ENCODE measurements at regions not wholly inside any gene's neighbourhood (a gene's known extent, or its start where the extent isn't known, plus 50 kb on each side); places are given as distances from the start of the nearest gene placed in this dataset.

- Histone ChIP-seq H3F3A (replicated peaks; ENCODE audit: insufficient read depth) (no peaks in the 10 kb centered on the region), H3K27me3 (ENCODE audit: insufficient read depth) (no peaks in the 10 kb centered on the region; the same call in 1 of the 2 replicates), H3K4me2 (no peak overlapping the region), H3K27ac (ENCODE audit: low read depth in 2 of 2, low read length in 1 of 2) (no peak overlapping the region), H2AFZ (ENCODE audit: low read depth) (no peak overlapping the region), H4K20me1 (ENCODE audit: insufficient read depth) (no peaks in the 10 kb centered on the region), H3K9me3 (no peaks in the 10 kb centered on the region), H3K79me2 (ENCODE audit: insufficient read depth) (no peaks in the 10 kb centered on the region), H3K4me1 (ENCODE audit: control insufficient read depth in 1 of 2, insufficient read depth in 2 of 2, low read depth in 1 of 2, low read length in 1 of 2) (no peaks in the 10 kb centered on the region), H3K9me2 (no peaks in the 10 kb centered on the region), H3K9ac (no peak overlapping the region), H3K36me3 (replicated peaks in 1 of 2; ENCODE audit: control insufficient read depth in 1 of 2, insufficient read depth in 2 of 2, low read length in 1 of 2) (no peaks in the 10 kb centered on the region), H3K4me3 (ENCODE audit: low read depth in 2 of 2, low read length in 1 of 2) (no peak overlapping the region)
- CTCF ChIA-PET = interaction anchor here (0.7 to 2.0 kb wide), 2 partner anchors 27 kb away, joined by 3 to 7 read pairs; no protein-coding TSS in a partner anchor
- TF ChIP-seq, protein P1, sequence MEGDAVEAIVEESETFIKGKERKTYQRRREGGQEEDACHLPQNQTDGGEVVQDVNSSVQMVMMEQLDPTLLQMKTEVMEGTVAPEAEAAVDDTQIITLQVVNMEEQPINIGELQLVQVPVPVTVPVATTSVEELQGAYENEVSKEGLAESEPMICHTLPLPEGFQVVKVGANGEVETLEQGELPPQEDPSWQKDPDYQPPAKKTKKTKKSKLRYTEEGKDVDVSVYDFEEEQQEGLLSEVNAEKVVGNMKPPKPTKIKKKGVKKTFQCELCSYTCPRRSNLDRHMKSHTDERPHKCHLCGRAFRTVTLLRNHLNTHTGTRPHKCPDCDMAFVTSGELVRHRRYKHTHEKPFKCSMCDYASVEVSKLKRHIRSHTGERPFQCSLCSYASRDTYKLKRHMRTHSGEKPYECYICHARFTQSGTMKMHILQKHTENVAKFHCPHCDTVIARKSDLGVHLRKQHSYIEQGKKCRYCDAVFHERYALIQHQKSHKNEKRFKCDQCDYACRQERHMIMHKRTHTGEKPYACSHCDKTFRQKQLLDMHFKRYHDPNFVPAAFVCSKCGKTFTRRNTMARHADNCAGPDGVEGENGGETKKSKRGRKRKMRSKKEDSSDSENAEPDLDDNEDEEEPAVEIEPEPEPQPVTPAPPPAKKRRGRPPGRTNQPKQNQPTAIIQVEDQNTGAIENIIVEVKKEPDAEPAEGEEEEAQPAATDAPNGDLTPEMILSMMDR (IDR thresholded peaks at IDR 0.05) = no peak
- no peak for TF ChIP-seq GABPA (IDR thresholded peaks at IDR 0.05; ENCODE audit: low read depth)
- TF ChIP-seq YY1 (IDR thresholded peaks at IDR 0.05; ENCODE audit: low read depth) = no peak
- TF ChIP-seq POLR2AphosphoS5 (IDR thresholded peaks at IDR 0.05; ENCODE audit: low read depth, low read length) = no peak
- TF ChIP-seq JUND (IDR thresholded peaks at IDR 0.05) = no peak
- TF ChIP-seq TCF12 (IDR thresholded peaks at IDR 0.05) = no peak
- TF ChIP-seq FOXJ3 (CRISPR knock-in tag; IDR thresholded peaks at IDR 0.05) = no peak
- no peak for TF ChIP-seq MXI1 (IDR thresholded peaks at IDR 0.05; ENCODE audit: low read depth, low read length)
- TF ChIP-seq FOSL2 (IDR thresholded peaks at IDR 0.05; ENCODE audit: borderline replicate concordance, low read depth) = no peak
- TF ChIP-seq, protein P2, sequence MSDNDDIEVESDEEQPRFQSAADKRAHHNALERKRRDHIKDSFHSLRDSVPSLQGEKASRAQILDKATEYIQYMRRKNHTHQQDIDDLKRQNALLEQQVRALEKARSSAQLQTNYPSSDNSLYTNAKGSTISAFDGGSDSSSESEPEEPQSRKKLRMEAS (IDR thresholded peaks at IDR 0.05; ENCODE audit: low read depth) = no peak
- TF ChIP-seq FOXM1 (IDR thresholded peaks at IDR 0.05; ENCODE audit: low read depth) = no peak
- TF ChIP-seq RAD21 (IDR thresholded peaks at IDR 0.05; ENCODE audit: low read length) = no peak
- TF ChIP-seq MEF2A (IDR thresholded peaks at IDR 0.05; ENCODE audit: borderline replicate concordance, low read depth) = no peak
- TF ChIP-seq RFX5 (IDR thresholded peaks at IDR 0.05; ENCODE audit: low read length) = no peak
- no peak for DNase-seq
- 42% methylated on average over 5 of the region's 5 CpGs for WGBS (ENCODE audit: low lambda C conversion rate)
- POLR2A ChIA-PET = no interaction called here
These were observed 144.2 kb upstream of the FBXL4 start for GRCh38 chr6:99091985-99092384.

DNA sequence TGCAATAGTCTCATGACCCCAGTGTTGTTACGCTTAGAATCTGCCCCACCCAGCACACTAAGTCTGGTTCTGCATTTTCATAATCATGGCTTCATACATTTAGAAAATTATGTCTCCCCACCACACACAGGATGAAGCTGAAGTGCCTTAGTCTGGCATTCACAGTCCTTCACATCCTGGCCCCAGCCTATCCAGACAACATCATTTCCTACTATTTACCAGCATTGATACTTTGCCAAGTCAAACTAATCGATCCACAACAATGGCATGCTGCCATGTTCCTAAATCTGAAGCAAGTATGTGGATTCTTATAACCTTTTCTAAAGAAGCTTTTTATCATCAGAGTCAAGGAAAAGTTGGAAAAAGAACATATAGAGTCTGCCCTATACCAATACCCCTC lies 132.4 kb upstream of the FBXL4 start:
- no peaks in the 10 kb centered on the region for H3F3A ChIP-seq (replicated peaks; ENCODE audit: insufficient read depth)
- H3K9me2 ChIP-seq = no peaks in the 10 kb centered on the region
- no peak overlapping the region for H2AFZ ChIP-seq (ENCODE audit: low read depth)
- DNase-seq = no peak
- H3K4me2 ChIP-seq = no peak overlapping the region
- no peak for TF ChIP-seq FOXM1 (IDR thresholded peaks at IDR 0.05; ENCODE audit: low read depth)
- TF ChIP-seq RAD21 (IDR thresholded peaks at IDR 0.05; ENCODE audit: low read length) = no peak
- TF ChIP-seq ELF1 (IDR thresholded peaks at IDR 0.05) = no peak
- TF ChIP-seq NFIC (IDR thresholded peaks at IDR 0.05; ENCODE audit: borderline replicate concordance) = no peak
- no peak for TF ChIP-seq EZH2phosphoT487 (IDR thresholded peaks at IDR 0.05; ENCODE audit: borderline replicate concordance, low read depth)
- TF ChIP-seq YY1 (IDR thresholded peaks at IDR 0.05; ENCODE audit: low read depth) = no peak
- no peak for TF ChIP-seq JUND (IDR thresholded peaks at IDR 0.05)
- no peak for TF ChIP-seq PBX3 (IDR thresholded peaks at IDR 0.05)
- TF ChIP-seq ZBTB33 (IDR thresholded peaks at IDR 0.05; ENCODE audit: borderline replicate concordance, low read depth) = no peak
- TF ChIP-seq, protein P2 (IDR thresholded peaks at IDR 0.05; ENCODE audit: low read depth) = no peak
- no peak for TF ChIP-seq FOSL2 (IDR thresholded peaks at IDR 0.05; ENCODE audit: borderline replicate concordance, low read depth)
- TF ChIP-seq MEF2A (IDR thresholded peaks at IDR 0.05; ENCODE audit: borderline replicate concordance, low read depth) = no peak
- no peak for TF ChIP-seq TEAD4 (IDR thresholded peaks at IDR 0.05; ENCODE audit: borderline replicate concordance, insufficient read depth)
- TF ChIP-seq SIN3A (IDR thresholded peaks at IDR 0.05; ENCODE audit: borderline replicate concordance, low read depth, low read length) = no peak
- TF ChIP-seq POLR2AphosphoS5 (IDR thresholded peaks at IDR 0.05; ENCODE audit: low read depth, low read length) = no peak
- H3K9me3 ChIP-seq = no peaks in the 10 kb centered on the region
- 11% methylated on average over 1 of the region's 2 CpGs for WGBS (ENCODE audit: low lambda C conversion rate)
- no peaks in the 10 kb centered on the region for H4K20me1 ChIP-seq (ENCODE audit: insufficient read depth)
- H3K4me3 ChIP-seq (ENCODE audit: low read depth in 2 of 2, low read length in 1 of 2) = no peak overlapping the region
- CTCF ChIA-PET = interaction anchor here (1.9 kb wide), 1 partner anchor 39 kb away, joined by 6 read pairs; no protein-coding TSS in a partner anchor
- H3K27me3 ChIP-seq (ENCODE audit: insufficient read depth) = no peaks in the 10 kb centered on the region; the same call in 1 of the 2 replicates
- H3K4me1 ChIP-seq (ENCODE audit: control insufficient read depth in 1 of 2, insufficient read depth in 2 of 2, low read depth in 1 of 2, low read length in 1 of 2) = no peaks in the 10 kb centered on the region
- H3K27ac ChIP-seq (ENCODE audit: low read depth in 2 of 2, low read length in 1 of 2) = no peak overlapping the region
- H3K9ac ChIP-seq = no peak overlapping the region
- POLR2A ChIA-PET = no interaction called here
- H3K79me2 ChIP-seq (ENCODE audit: insufficient read depth) = no peaks in the 10 kb centered on the region
- no peaks in the 10 kb centered on the region for H3K36me3 ChIP-seq (replicated peaks in 1 of 2; ENCODE audit: control insufficient read depth in 1 of 2, insufficient read depth in 2 of 2, low read length in 1 of 2)
